Cardiac fibroblast (primary cell): ENCODE measurements at regions not wholly inside any gene's neighbourhood (a gene's known extent, or its start where the extent isn't known, plus 50 kb on each side); places are given as distances from the start of the nearest gene placed in this dataset.

Source experiments
- DNase-seq, 2 donors: peaks; one replicate each; pipeline versions ENCODE4 v3.0.0 to v3.0.0-alpha.2; 2010; ENCODE audit warnings: low read depth in 2 of 2
- H3K4me3 ChIP-seq, 2 donors: replicated peaks in 1 of 2; 1 replicate in 1 of 2; 2 replicates in 1 of 2; pipeline ENCODE4 v1.5.1; 2011; ENCODE audit warnings: low read depth in 2 of 2, low read length in 2 of 2, mild to moderate bottlenecking in 2 of 2, moderate library complexity in 1 of 2
- CTCF ChIP-seq: IDR thresholded peaks from one replicate; pipeline ENCODE4 v1.5.1; 2011; ENCODE audit warnings: low read depth, mild to moderate bottlenecking, low read length, inconsistent platforms

GRCh38 chr4:26023203-26023972 lies 109.4 kb downstream of the SMIM20 start:
- no peak overlapping the region for H3K4me3 ChIP-seq
- TF ChIP-seq CTCF: no peak

DNA sequence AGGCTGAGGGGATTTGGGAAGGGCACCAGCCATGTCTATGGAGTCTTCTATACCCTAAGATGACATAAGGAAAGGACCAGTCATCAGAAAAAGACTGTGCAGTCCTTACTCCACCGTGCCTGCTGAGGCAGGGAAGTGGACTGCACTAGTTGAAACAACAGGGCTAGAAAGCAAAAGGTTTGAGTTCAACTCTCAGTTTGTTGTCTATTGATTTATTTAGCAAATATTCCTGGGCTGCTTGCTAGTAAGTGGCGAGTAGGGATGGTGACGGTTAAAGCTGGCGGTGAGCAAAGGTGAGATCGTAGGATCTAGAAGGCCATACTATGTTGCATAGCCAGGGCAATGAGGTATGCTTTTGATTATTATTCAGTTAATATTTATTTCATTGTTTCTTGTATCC lies 110.1 kb downstream of the SMIM20 start:
- DNase-seq: no peak
- no peak for TF ChIP-seq CTCF
- no peak overlapping the region for H3K4me3 ChIP-seq

More at GRCh38 chr4:26023203-26023972, 109.4 kb downstream of the SMIM20 start:
- peak; percentile 27 to 36 for DNase-seq

- TF ChIP-seq CTCF: no peak
- no peak for DNase-seq
Observed at GRCh38 chr4:26028133-26028792, 114.2 kb downstream of the SMIM20 start.

GRCh38 chr4:26028793-26029567 lies 115.0 kb downstream of the SMIM20 start:
- DNase-seq: peak; percentile 71 to 72
- peak; percentile 87 for TF ChIP-seq CTCF
- H3K4me3 ChIP-seq: peak overlapping the region in 1 of 2 donors; percentile 5

More at GRCh38 chr4:26028133-26028792, 114.2 kb downstream of the SMIM20 start:
- H3K4me3 ChIP-seq: no peak overlapping the region

GRCh38 chr4:26029568-26030131 lies 115.6 kb downstream of the SMIM20 start:
- no peak overlapping the region for H3K4me3 ChIP-seq
- DNase-seq: no peak
- TF ChIP-seq CTCF: no peak

GRCh38 chr4:26030260-26030667 lies 116.2 kb downstream of the SMIM20 start:
- H3K4me3 ChIP-seq: no peak overlapping the region
- no peak for TF ChIP-seq CTCF
- DNase-seq: no peak
